H9 (cell line): ENCODE measurements at regions not wholly inside any gene's neighbourhood (a gene's known extent, or its start where the extent isn't known, plus 50 kb on each side); places are given as distances from the start of the nearest gene placed in this dataset.
A peak's percentile ranks its signal among the peaks of the same experiment; 100 is the strongest.

Source experiments
- DNase-seq: peaks from one replicate; pipeline ENCODE4 v3.0.0-alpha.2; 2017
- H2AFZ ChIP-seq: one replicate; pipeline ENCODE4 v1.6.1; 2013; ENCODE audit warnings: mild to moderate bottlenecking, low read length, control low read depth, moderate library complexity
- H2AK5ac ChIP-seq: 2 replicates; pipeline ENCODE4 v1.6.1; 2013; ENCODE audit warnings: low read length, control low read depth, mixed read lengths; ENCODE audit not compliant: insufficient read length
- H2BK120ac ChIP-seq: one replicate; pipeline ENCODE4 v1.6.1; 2013; ENCODE audit warnings: low read depth, mild to moderate bottlenecking, low read length, control low read depth, inconsistent platforms; ENCODE audit not compliant: poor library complexity, severe bottlenecking
- H2BK12ac ChIP-seq: 2 replicates; pipeline ENCODE4 v1.6.1; 2013; ENCODE audit warnings: low read length, control low read depth, mixed read lengths, low read depth; ENCODE audit not compliant: insufficient read length
- H2BK15ac ChIP-seq: 2 replicates; pipeline ENCODE4 v1.6.1; 2013; ENCODE audit warnings: low read depth, low read length, control low read depth
- H2BK20ac ChIP-seq: one replicate; pipeline ENCODE4 v1.6.1; 2013; ENCODE audit warnings: low read depth, mild to moderate bottlenecking, low read length, control low read depth, inconsistent platforms; ENCODE audit not compliant: poor library complexity, severe bottlenecking
- H2BK5ac ChIP-seq: 2 replicates; pipeline ENCODE4 v1.6.1; 2013; ENCODE audit warnings: low read length, control low read depth, mixed read lengths; ENCODE audit not compliant: insufficient read length
- H3K14ac ChIP-seq: 2 replicates; pipeline ENCODE4 v1.6.1; 2013; ENCODE audit warnings: low read length, control low read depth; ENCODE audit not compliant: insufficient read depth
- H3K18ac ChIP-seq: 2 replicates; pipeline ENCODE4 v1.6.1; 2013; ENCODE audit warnings: low read depth, mild to moderate bottlenecking, mixed read lengths, low read length, control low read depth; ENCODE audit not compliant: insufficient read length
- H3K23ac ChIP-seq: 2 replicates; pipeline ENCODE4 v1.6.1; 2013; ENCODE audit warnings: low read length, control low read depth, mixed read lengths, low read depth; ENCODE audit not compliant: insufficient read length
- H3K23me2 ChIP-seq: 2 replicates; pipeline ENCODE4 v1.6.1; 2013; ENCODE audit warnings: low read depth, mild to moderate bottlenecking, mixed read lengths, low read length, control low read depth; ENCODE audit not compliant: insufficient read length, poor library complexity, severe bottlenecking
- H3K27ac ChIP-seq: 2 replicates; pipeline ENCODE4 v1.5.1; 2013; ENCODE audit warnings: low read length, control low read depth, mixed read lengths, low read depth; ENCODE audit not compliant: insufficient read length
- H3K27me3 ChIP-seq: 2 replicates; pipeline ENCODE4 v1.6.1; 2013; ENCODE audit warnings: low read length, control low read depth, inconsistent platforms; ENCODE audit not compliant: insufficient read depth
- H3K4ac ChIP-seq: 2 replicates; pipeline ENCODE4 v1.6.1; 2013; ENCODE audit warnings: low read depth, mild to moderate bottlenecking, control low read depth, inconsistent platforms, low read length, moderate library complexity
- H3K4me1 ChIP-seq: 2 replicates; pipeline ENCODE4 v1.6.1; 2013; ENCODE audit warnings: low read length, control low read depth, inconsistent platforms; ENCODE audit not compliant: insufficient read depth
- H3K4me2 ChIP-seq: 2 replicates; pipeline ENCODE4 v1.6.1; 2013; ENCODE audit warnings: low read length, control low read depth, mixed read lengths; ENCODE audit not compliant: insufficient read length, insufficient read depth
- H3K56ac ChIP-seq: 2 replicates; pipeline ENCODE4 v1.6.1; 2013; ENCODE audit warnings: low read depth, mild to moderate bottlenecking, mixed read lengths, low read length, control low read depth; ENCODE audit not compliant: insufficient read length
- H3K79me1 ChIP-seq: 2 replicates; pipeline ENCODE4 v1.6.1; 2013; ENCODE audit warnings: low read depth, mild to moderate bottlenecking, moderate library complexity, low read length, control low read depth, inconsistent platforms; ENCODE audit not compliant: insufficient read depth, poor library complexity, severe bottlenecking
- H3K79me2 ChIP-seq: 2 replicates; pipeline ENCODE4 v1.6.1; 2013; ENCODE audit warnings: low read length, control low read depth, inconsistent platforms; ENCODE audit not compliant: insufficient read depth
- H3K9ac ChIP-seq: 2 replicates; pipeline ENCODE4 v1.6.1; 2013; ENCODE audit warnings: low read length, control low read depth, mixed read lengths; ENCODE audit not compliant: insufficient read length; ENCODE audit errors: extremely low read depth
- H3K9me3 ChIP-seq: one replicate; pipeline ENCODE4 v1.6.1; 2013; ENCODE audit warnings: low read depth, low read length, inconsistent platforms; ENCODE audit not compliant: control insufficient read depth
- H3T11ph ChIP-seq: one replicate; pipeline ENCODE4 v1.6.1; 2013; ENCODE audit warnings: mild to moderate bottlenecking, low read length, control low read depth, inconsistent platforms
- H4K20me1 ChIP-seq: one replicate; pipeline ENCODE4 v1.6.1; 2013; ENCODE audit not compliant: control insufficient read depth, insufficient read length, insufficient read depth
- H4K5ac ChIP-seq: 2 replicates; pipeline ENCODE4 v1.6.1; 2013; ENCODE audit warnings: low read depth, mild to moderate bottlenecking, mixed read lengths, low read length, control low read depth; ENCODE audit not compliant: insufficient read length
- H4K8ac ChIP-seq: replicated peaks from 2 replicates; pipeline ENCODE4 v1.6.1; 2013; ENCODE audit warnings: low read length, control low read depth, mixed read lengths, low read depth; ENCODE audit not compliant: insufficient read length
- H4K91ac ChIP-seq: 2 replicates; pipeline ENCODE4 v1.6.1; 2013; ENCODE audit warnings: low read depth, mild to moderate bottlenecking, moderate library complexity, mixed read lengths, low read length, control low read depth; ENCODE audit not compliant: insufficient read length
- H3K27ac Mint-ChIP-seq, 3 experiments: 2 replicates in 2 of 3; 3 replicates in 1 of 3; pipeline ENCODE4 v1.8.0; 2020 to 2021; ENCODE audit warnings: mixed read lengths in 3 of 3, mild to moderate bottlenecking in 1 of 3, moderate library complexity in 1 of 3
- H3K27me3 Mint-ChIP-seq: 2 replicates; pipeline ENCODE4 v1.8.0; 2021; ENCODE audit warnings: low read depth, mild to moderate bottlenecking, moderate library complexity, mixed read lengths
- H3K36me3 Mint-ChIP-seq, 3 experiments: 2 replicates in 2 of 3; 3 replicates in 1 of 3; pipeline ENCODE4 v1.8.0; 2020 to 2021; ENCODE audit warnings: low read depth in 3 of 3, mixed read lengths in 3 of 3; ENCODE audit not compliant: insufficient read depth in 1 of 3
- H3K4me1 Mint-ChIP-seq, 2 experiments: 2 replicates each; pipeline ENCODE4 v1.8.0; 2020; ENCODE audit warnings: mixed read lengths in 2 of 2
- H3K4me3 Mint-ChIP-seq, 2 experiments: 2 replicates in 1 of 2; 3 replicates in 1 of 2; pipeline ENCODE4 v1.8.0; 2020 to 2021; ENCODE audit warnings: mild to moderate bottlenecking in 2 of 2, mixed read lengths in 2 of 2, moderate library complexity in 1 of 2
- H3K9me3 Mint-ChIP-seq, 2 experiments: 2 replicates in 1 of 2; 3 replicates in 1 of 2; pipeline ENCODE4 v1.8.0; 2020; ENCODE audit warnings: mild to moderate bottlenecking in 2 of 2, mixed read lengths in 2 of 2, moderate library complexity in 1 of 2
- CTCF ChIP-seq: fragments of 200-600 bp; sonication (generic); conservative IDR thresholded peaks from 3 replicates; pipeline ENCODE4 v1.8.0; 2021; ENCODE audit warnings: antibody characterized with exemption, mild to moderate bottlenecking
- WGBS: extraction: QIAGEN DNeasy Blood & Tissue Kit; methylation state at CpG from one replicate; pipeline ENCODE4 v1.1.7; 2013; ENCODE audit warnings: missing lambda C conversion rate, low lambda C conversion rate, mixed read lengths; ENCODE audit not compliant: insufficient read length; ENCODE audit errors: extremely low coverage; 5-methylcytosine and 5-hydroxymethylcytosine counted together

DNA sequence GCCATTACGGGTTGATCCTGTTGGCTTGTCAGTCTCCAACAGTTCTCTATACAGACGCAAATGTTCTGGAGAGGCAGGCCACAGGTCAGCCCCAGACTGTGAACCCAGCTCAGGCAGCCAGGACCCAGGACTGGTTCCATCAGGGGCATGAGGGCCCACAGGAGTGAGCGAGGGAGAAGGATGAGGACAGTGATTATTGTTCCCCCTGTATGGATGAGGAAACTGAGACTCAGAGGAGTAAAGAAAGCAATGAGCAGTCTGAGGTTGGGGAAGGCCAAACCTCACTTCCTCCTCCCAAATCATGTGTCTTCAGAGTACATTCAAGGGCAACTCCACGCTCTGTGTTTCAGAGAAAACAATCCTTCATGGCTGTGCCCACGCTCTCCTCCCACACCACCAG is 121.9 kb downstream of the RPLP1 start:
- DNase-seq = no peak
- no peak overlapping the region for H4K5ac ChIP-seq
- H3K4me2 ChIP-seq = no peak overlapping the region
- no peak overlapping the region for H3K18ac ChIP-seq
- H3K79me1 ChIP-seq = no peaks in the 10 kb centered on the region
- no peak overlapping the region for H3K27ac ChIP-seq
- H2AFZ ChIP-seq = no peak overlapping the region
- no peaks in the 10 kb centered on the region for H3K23me2 ChIP-seq
- no peak overlapping the region for H2BK5ac ChIP-seq
- H2BK20ac ChIP-seq = no peak overlapping the region
- no peaks in the 10 kb centered on the region for H4K20me1 ChIP-seq
- H3T11ph ChIP-seq = no peak overlapping the region
- H3K79me2 ChIP-seq = no peaks in the 10 kb centered on the region
- no peak for TF ChIP-seq CTCF
- H3K9ac ChIP-seq = no peak overlapping the region
- no peak overlapping the region for H2BK12ac ChIP-seq
- peak overlapping the region in 1 of 3 experiments; percentile 30; a peak in 1 of 7 replicates for H3K27ac Mint-ChIP-seq
- peaks cover 3% of the 10 kb centered on the region for H3K27me3 Mint-ChIP-seq
- no peak overlapping the region for H3K56ac ChIP-seq
- H3K27me3 ChIP-seq = no peaks in the 10 kb centered on the region
- H3K4me1 Mint-ChIP-seq = peaks cover 18 to 22% of the 10 kb centered on the region in 2 experiments
- H4K8ac ChIP-seq = no peak overlapping the region
- no peak overlapping the region for H2AK5ac ChIP-seq
- H3K4ac ChIP-seq = no peak overlapping the region
- H2BK15ac ChIP-seq = no peak overlapping the region
- WGBS = no CpG with 5 or more reads among the region's 5 CpGs
- H3K14ac ChIP-seq = no peak overlapping the region
- H3K9me3 ChIP-seq = no peaks in the 10 kb centered on the region
- no peak overlapping the region for H2BK120ac ChIP-seq
- no peak overlapping the region for H3K23ac ChIP-seq
- H3K4me3 Mint-ChIP-seq = no peak overlapping the region
- no peak overlapping the region for H4K91ac ChIP-seq
- H3K9me3 Mint-ChIP-seq = no peaks in the 10 kb centered on the region
- no peaks in the 10 kb centered on the region for H3K4me1 ChIP-seq
- H3K36me3 Mint-ChIP-seq = no peaks in the 10 kb centered on the region; a peak in 2 of 7 replicates
